Activated T-cell treated with anti-CD3 and anti-CD28 coated beads, Interleukin-2, amount 50 U/mL, for 24 hours (primary cell): ENCODE measurements at regions not wholly inside any gene's neighbourhood (a gene's known extent, or its start where the extent isn't known, plus 50 kb on each side); places are given as distances from the start of the nearest gene placed in this dataset.

ENCODE experiments used
- DNase-seq: peaks from one replicate; pipeline ENCODE4 v3.0.0-alpha.2; 2020
- H3K27ac Mint-ChIP-seq: 2 replicates; pipeline ENCODE4 v1.8.0; 2020; ENCODE audit warnings: mild to moderate bottlenecking, mixed read lengths
- H3K27me3 Mint-ChIP-seq: 2 replicates; pipeline ENCODE4 v1.8.0; 2020; ENCODE audit warnings: mixed read lengths
- H3K36me3 Mint-ChIP-seq: 2 replicates; pipeline ENCODE4 v1.8.0; 2020; ENCODE audit warnings: low read depth, mixed read lengths
- H3K4me1 Mint-ChIP-seq: 2 replicates; pipeline ENCODE4 v1.8.0; 2020; ENCODE audit warnings: low read depth, mixed read lengths
- H3K4me3 Mint-ChIP-seq: 2 replicates; pipeline ENCODE4 v1.8.0; 2020; ENCODE audit warnings: mild to moderate bottlenecking, moderate library complexity, mixed read lengths
- H3K9me3 Mint-ChIP-seq: 2 replicates; pipeline ENCODE4 v1.8.0; 2020; ENCODE audit warnings: mixed read lengths

GRCh38 chr15:46548989-46549388 is 914.2 kb downstream of the SQOR start:
- H3K36me3 Mint-ChIP-seq: no peaks in the 10 kb centered on the region
- no peaks in the 10 kb centered on the region for H3K27me3 Mint-ChIP-seq
- no peak overlapping the region for H3K27ac Mint-ChIP-seq
- no peak for DNase-seq
- H3K4me1 Mint-ChIP-seq: no peaks in the 10 kb centered on the region
- peaks cover 10% of the 10 kb centered on the region for H3K9me3 Mint-ChIP-seq
- H3K4me3 Mint-ChIP-seq: no peak overlapping the region

- Mint-ChIP-seq H3K9me3 (peaks cover 13% of the 10 kb centered on the region), H3K4me3 (no peak overlapping the region), H3K36me3 (no peaks in the 10 kb centered on the region), H3K27me3 (no peaks in the 10 kb centered on the region), H3K27ac (no peak overlapping the region), H3K4me1 (no peaks in the 10 kb centered on the region)
- DNase-seq: no peak
Observed at GRCh38 chr15:46552316-46552715, 917.5 kb downstream of the SQOR start.

- Mint-ChIP-seq H3K4me1 (no peaks in the 10 kb centered on the region), H3K36me3 (no peaks in the 10 kb centered on the region), H3K4me3 (no peak overlapping the region), H3K27me3 (no peaks in the 10 kb centered on the region), H3K9me3 (peaks cover 7% of the 10 kb centered on the region), H3K27ac (no peak overlapping the region)
- no peak for DNase-seq
Observed at GRCh38 chr15:46555547-46555946, 920.7 kb downstream of the SQOR start.

GRCh38 chr15:46556010-46556409 is 921.2 kb downstream of the SQOR start:
- Mint-ChIP-seq H3K4me1 (no peaks in the 10 kb centered on the region), H3K36me3 (no peaks in the 10 kb centered on the region), H3K9me3 (peaks cover 10% of the 10 kb centered on the region), H3K4me3 (no peak overlapping the region), H3K27ac (no peak overlapping the region), H3K27me3 (no peaks in the 10 kb centered on the region)
- no peak for DNase-seq

GRCh38 chr15:46556559-46557379 is 921.9 kb downstream of the SQOR start:
- Mint-ChIP-seq H3K4me3 (no peak overlapping the region), H3K36me3 (no peaks in the 10 kb centered on the region), H3K9me3 (peaks cover 13% of the 10 kb centered on the region), H3K27ac (no peak overlapping the region), H3K4me1 (no peaks in the 10 kb centered on the region), H3K27me3 (no peaks in the 10 kb centered on the region)
- no peak for DNase-seq

GRCh38 chr15:46567968-46568367 is 933.1 kb downstream of the SQOR start:
- Mint-ChIP-seq H3K27me3 (no peaks in the 10 kb centered on the region), H3K4me3 (no peak overlapping the region), H3K27ac (no peak overlapping the region), H3K9me3 (peaks cover 5% of the 10 kb centered on the region), H3K36me3 (no peaks in the 10 kb centered on the region), H3K4me1 (no peaks in the 10 kb centered on the region)
- no peak for DNase-seq

- DNase-seq: no peak
- Mint-ChIP-seq H3K4me1 (no peaks in the 10 kb centered on the region), H3K36me3 (no peaks in the 10 kb centered on the region), H3K27me3 (no peaks in the 10 kb centered on the region), H3K9me3 (peaks cover 3% of the 10 kb centered on the region), H3K27ac (no peak overlapping the region), H3K4me3 (no peak overlapping the region)
Observed at GRCh38 chr15:46569781-46570180, 935.0 kb downstream of the SQOR start.

- no peak for DNase-seq
- Mint-ChIP-seq H3K27ac (no peak overlapping the region), H3K4me3 (no peak overlapping the region), H3K9me3 (peaks cover 4% of the 10 kb centered on the region), H3K4me1 (no peaks in the 10 kb centered on the region), H3K27me3 (no peaks in the 10 kb centered on the region), H3K36me3 (no peaks in the 10 kb centered on the region)
Observed at GRCh38 chr15:46576646-46577395, 942.0 kb downstream of the SQOR start.

GRCh38 chr15:46577767-46578166 is 942.9 kb downstream of the SQOR start:
- Mint-ChIP-seq H3K4me1 (no peaks in the 10 kb centered on the region), H3K9me3 (peaks cover 4% of the 10 kb centered on the region), H3K27me3 (no peaks in the 10 kb centered on the region)

GRCh38 chr15:46580487-46580886 is 945.7 kb downstream of the SQOR start:
- no peaks in the 10 kb centered on the region for H3K36me3 Mint-ChIP-seq
- no peaks in the 10 kb centered on the region for H3K27me3 Mint-ChIP-seq
- H3K4me1 Mint-ChIP-seq: no peaks in the 10 kb centered on the region
- H3K27ac Mint-ChIP-seq: no peak overlapping the region
- H3K4me3 Mint-ChIP-seq: no peak overlapping the region
- peaks cover 4% of the 10 kb centered on the region for H3K9me3 Mint-ChIP-seq
- DNase-seq: no peak

More at GRCh38 chr15:46577767-46578166, 942.9 kb downstream of the SQOR start:
- Mint-ChIP-seq H3K36me3 (no peaks in the 10 kb centered on the region), H3K27ac (no peak overlapping the region), H3K4me3 (no peak overlapping the region)
- no peak for DNase-seq

- no peaks in the 10 kb centered on the region for H3K4me1 Mint-ChIP-seq
- no peaks in the 10 kb centered on the region for H3K27me3 Mint-ChIP-seq
- H3K9me3 Mint-ChIP-seq: peaks cover 4% of the 10 kb centered on the region
- H3K27ac Mint-ChIP-seq: no peak overlapping the region
- H3K36me3 Mint-ChIP-seq: no peaks in the 10 kb centered on the region
- no peak for DNase-seq
- H3K4me3 Mint-ChIP-seq: no peak overlapping the region
Observed at GRCh38 chr15:46580924-46581323, 946.1 kb downstream of the SQOR start.

- peaks cover 20% of the 10 kb centered on the region for H3K9me3 Mint-ChIP-seq
- H3K4me1 Mint-ChIP-seq: no peaks in the 10 kb centered on the region
- H3K27me3 Mint-ChIP-seq: no peaks in the 10 kb centered on the region
- H3K4me3 Mint-ChIP-seq: no peak overlapping the region
- no peaks in the 10 kb centered on the region for H3K36me3 Mint-ChIP-seq
- H3K27ac Mint-ChIP-seq: no peak overlapping the region
- no peak for DNase-seq
Observed at GRCh38 chr15:46589088-46589487, 954.3 kb downstream of the SQOR start.

- Mint-ChIP-seq H3K9me3 (peaks cover 23% of the 10 kb centered on the region), H3K27ac (no peak overlapping the region), H3K27me3 (no peaks in the 10 kb centered on the region), H3K36me3 (no peaks in the 10 kb centered on the region), H3K4me3 (no peak overlapping the region), H3K4me1 (no peaks in the 10 kb centered on the region)
- DNase-seq: no peak
Observed at GRCh38 chr15:46591462-46591861, 956.6 kb downstream of the SQOR start.

GRCh38 chr15:46595016-46595415 is 960.2 kb downstream of the SQOR start:
- peaks cover 16% of the 10 kb centered on the region for H3K9me3 Mint-ChIP-seq
- H3K27me3 Mint-ChIP-seq: no peaks in the 10 kb centered on the region
- no peak overlapping the region for H3K4me3 Mint-ChIP-seq
- H3K27ac Mint-ChIP-seq: no peak overlapping the region
- H3K36me3 Mint-ChIP-seq: no peaks in the 10 kb centered on the region
- DNase-seq: no peak
- no peaks in the 10 kb centered on the region for H3K4me1 Mint-ChIP-seq

GRCh38 chr15:46607077-46607476 is 972.2 kb downstream of the SQOR start:
- Mint-ChIP-seq H3K4me1 (no peaks in the 10 kb centered on the region), H3K36me3 (no peaks in the 10 kb centered on the region), H3K9me3 (peaks cover 16% of the 10 kb centered on the region), H3K27ac (no peak overlapping the region), H3K4me3 (no peak overlapping the region), H3K27me3 (no peaks in the 10 kb centered on the region)
- no peak for DNase-seq
